Sigmoid colon (tissue), 6 donors: ENCODE measurements at regions not wholly inside any gene's neighbourhood (a gene's known extent, or its start where the extent isn't known, plus 50 kb on each side); places are given as distances from the start of the nearest gene placed in this dataset.
"Not testable (repeated sequence)": the region's sequence is repeated elsewhere in the genome, so short reads cannot be mapped to it uniquely, and the experiment has no call there.

Experiments
- DNase-seq: peaks from one replicate; pipeline ENCODE4 v3.0.0-alpha.2; 2019
- H3K27ac ChIP-seq, 4 donors: fragments of 200-600 bp; sonication (generic); one replicate each; pipeline ENCODE4 v1.5.1; 2016 to 2019; ENCODE audit warnings: mild to moderate bottlenecking in 1 of 4
- H3K27me3 ChIP-seq, 3 donors: fragments of 200-600 bp; sonication (generic); one replicate each; pipeline ENCODE4 v1.5.1; 2019; ENCODE audit warnings: mild to moderate bottlenecking in 1 of 3
- H3K36me3 ChIP-seq, 4 donors: fragments of 200-600 bp; sonication (generic); one replicate each; pipeline ENCODE4 v1.5.1; 2016 to 2019
- H3K4me1 ChIP-seq, 4 donors: fragments of 200-600 bp; sonication (generic); one replicate each; pipeline ENCODE4 v1.5.1; 2017 to 2019
- H3K4me3 ChIP-seq, 4 donors: fragments of 200-600 bp; sonication (generic); one replicate each; pipeline ENCODE4 v1.5.1; 2017 to 2019; ENCODE audit warnings: mild to moderate bottlenecking in 2 of 4, moderate library complexity in 1 of 4
- H3K9me3 ChIP-seq, 4 donors: fragments of 200-600 bp in 3 of 4; sonication (generic) in 3 of 4; one replicate each; pipeline versions ENCODE4 v1.5.1 to v1.6.1; 2013 to 2019
- EP300 ChIP-seq, 4 donors: sonication (generic); formaldehyde crosslinking; IDR thresholded peaks; one replicate each; pipeline ENCODE4 v1.6.1; 2017; ENCODE audit warnings: antibody characterized with exemption in 4 of 4
- POLR2A ChIP-seq, 2 donors: fragments of 450-650 bp; IDR thresholded peaks; one replicate each; pipeline ENCODE4 v1.6.1; 2016; ENCODE audit warnings: antibody characterized with exemption in 2 of 2, mild to moderate bottlenecking in 2 of 2, moderate library complexity in 2 of 2
- POLR2AphosphoS5 ChIP-seq, 4 donors: sonication (generic); formaldehyde crosslinking; IDR thresholded peaks; one replicate each; pipeline ENCODE4 v1.6.1; 2017; ENCODE audit warnings: antibody characterized with exemption in 4 of 4
- WGBS, 2 donors: extraction: QIAGEN DNeasy Blood & Tissue Kit; methylation state at CpG; one replicate each; pipeline ENCODE4 v1.1.7; 2013; 5-methylcytosine and 5-hydroxymethylcytosine counted together
- intact Hi-C: fragments of 100-400 bp; cut with DNase I; formaldehyde crosslinking; loops from one replicate; pipeline ENCODE4 v1.15.1; 2023
- TF ChIP-seq, protein P1 (sequence below), 4 experiments: fragments of 450-650 bp in 3 of 4; fragments of 200-600 bp in 1 of 4; IDR thresholded peaks; one replicate each; pipeline ENCODE4 v1.5.1; 2016 to 2019; ENCODE audit warnings: antibody characterized with exemption in 4 of 4, mild to moderate bottlenecking in 3 of 4, moderate library complexity in 2 of 4
- donor health status: healthy with polysubstance abuse.
- donor health status: healthy.

DNA sequence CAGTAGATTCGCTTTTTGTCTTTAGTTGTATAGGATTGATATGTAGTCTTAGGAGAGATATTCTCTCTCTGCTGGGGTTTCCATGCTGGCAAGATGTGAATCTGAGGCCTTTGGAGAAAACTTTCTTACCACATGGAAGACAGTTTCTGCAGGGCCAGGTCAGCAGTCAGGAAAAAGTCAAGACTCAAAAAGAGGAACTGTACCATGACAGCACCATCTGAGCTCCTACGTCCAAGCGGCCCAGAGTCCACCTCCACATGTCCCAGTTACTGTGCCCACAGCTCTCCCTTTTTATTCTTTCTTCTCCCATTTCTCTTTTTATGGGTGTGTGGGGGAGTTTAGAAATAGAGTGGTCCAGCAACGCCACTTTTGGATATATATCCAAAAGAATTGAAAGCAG, 172.0 kb downstream of the MTHFS start:
- no peak for TF ChIP-seq EP300 (IDR thresholded peaks at IDR 0.05)
- no peak for TF ChIP-seq POLR2AphosphoS5 (IDR thresholded peaks at IDR 0.05)
- TF ChIP-seq, protein P1, sequence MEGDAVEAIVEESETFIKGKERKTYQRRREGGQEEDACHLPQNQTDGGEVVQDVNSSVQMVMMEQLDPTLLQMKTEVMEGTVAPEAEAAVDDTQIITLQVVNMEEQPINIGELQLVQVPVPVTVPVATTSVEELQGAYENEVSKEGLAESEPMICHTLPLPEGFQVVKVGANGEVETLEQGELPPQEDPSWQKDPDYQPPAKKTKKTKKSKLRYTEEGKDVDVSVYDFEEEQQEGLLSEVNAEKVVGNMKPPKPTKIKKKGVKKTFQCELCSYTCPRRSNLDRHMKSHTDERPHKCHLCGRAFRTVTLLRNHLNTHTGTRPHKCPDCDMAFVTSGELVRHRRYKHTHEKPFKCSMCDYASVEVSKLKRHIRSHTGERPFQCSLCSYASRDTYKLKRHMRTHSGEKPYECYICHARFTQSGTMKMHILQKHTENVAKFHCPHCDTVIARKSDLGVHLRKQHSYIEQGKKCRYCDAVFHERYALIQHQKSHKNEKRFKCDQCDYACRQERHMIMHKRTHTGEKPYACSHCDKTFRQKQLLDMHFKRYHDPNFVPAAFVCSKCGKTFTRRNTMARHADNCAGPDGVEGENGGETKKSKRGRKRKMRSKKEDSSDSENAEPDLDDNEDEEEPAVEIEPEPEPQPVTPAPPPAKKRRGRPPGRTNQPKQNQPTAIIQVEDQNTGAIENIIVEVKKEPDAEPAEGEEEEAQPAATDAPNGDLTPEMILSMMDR (IDR thresholded peaks at IDR 0.05) = no peak
- TF ChIP-seq POLR2A (IDR thresholded peaks at IDR 0.05) = no peak
- WGBS, 2 donors = 82 to 87% methylated on average over 4 of the region's 4 CpGs
- no peak for DNase-seq

DNA sequence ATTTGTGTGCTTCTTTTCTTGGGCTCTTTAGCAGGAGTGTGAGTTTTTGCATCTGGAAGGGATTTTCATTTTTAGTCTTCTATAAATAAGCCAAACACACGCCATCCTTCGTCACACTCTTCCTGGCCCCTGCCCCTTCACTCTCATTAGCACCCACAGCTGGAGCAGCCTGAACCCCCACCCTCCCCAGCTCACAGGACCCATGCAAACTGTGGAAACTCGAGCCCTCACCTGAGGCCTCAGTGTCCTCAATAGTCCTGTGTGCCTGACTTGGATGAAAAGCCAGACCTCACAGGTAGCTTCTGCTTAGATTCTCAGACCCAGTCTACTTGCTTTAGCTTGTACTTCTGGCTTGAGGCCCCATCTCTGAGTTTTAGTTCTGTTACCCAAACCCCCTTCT, 167.9 kb downstream of the MTHFS start:
- WGBS, 2 donors = 55 to 61% methylated on average over 3 of the region's 3 CpGs

More for the DNA sequence above, 172.0 kb downstream of the MTHFS start:
- intact Hi-C loops = no loop called here
- H3K36me3 ChIP-seq = no peaks in the 10 kb centered on the region
- H3K27ac ChIP-seq = no peak overlapping the region
- no peaks in the 10 kb centered on the region for H3K27me3 ChIP-seq
- no peak overlapping the region for H3K4me3 ChIP-seq
- H3K4me1 ChIP-seq = no peaks in the 10 kb centered on the region
- H3K9me3 ChIP-seq = no peaks in the 10 kb centered on the region

DNA sequence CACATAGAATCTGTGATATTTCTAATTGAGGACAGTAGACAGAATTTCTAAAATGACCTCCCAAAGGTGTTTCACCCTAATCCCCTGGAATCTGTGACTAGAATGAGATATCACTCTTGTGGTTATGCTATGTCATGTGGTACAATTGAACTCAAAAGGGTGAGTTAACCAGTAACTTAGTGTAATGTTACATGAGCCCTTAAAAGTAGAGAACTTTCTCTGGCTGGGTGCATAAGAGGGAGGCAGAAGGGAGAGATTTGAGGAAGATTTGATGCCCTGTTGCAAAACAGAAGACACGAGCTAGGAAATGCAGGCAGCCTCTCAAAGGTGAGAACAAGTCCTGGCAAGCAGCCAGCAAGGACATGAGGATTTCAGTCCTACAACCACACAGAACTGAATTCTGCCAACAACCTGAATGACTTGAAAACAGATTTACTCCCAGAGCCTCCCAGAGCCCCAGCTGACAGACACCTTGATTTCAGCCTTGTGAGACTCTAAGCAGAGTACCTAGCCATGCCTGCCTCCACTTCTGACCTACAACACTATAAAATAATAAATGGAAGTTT, 160.3 kb downstream of the MTHFS start:
- no peak for TF ChIP-seq POLR2AphosphoS5 (IDR thresholded peaks at IDR 0.05)
- DNase-seq = no peak
- WGBS, 2 donors = 18 to 55% methylated on average over 1 of the region's 1 CpG
- no peaks in the 10 kb centered on the region for H3K36me3 ChIP-seq
- peaks cover 0 to 4% (median 0%) of the 10 kb centered on the region in 4 donors for H3K9me3 ChIP-seq
- no peaks in the 10 kb centered on the region for H3K4me1 ChIP-seq
- H3K4me3 ChIP-seq = no peak overlapping the region
- no peak overlapping the region for H3K27ac ChIP-seq
- intact Hi-C loops = no loop called here
- no peaks in the 10 kb centered on the region for H3K27me3 ChIP-seq

More for the DNA sequence above, 167.9 kb downstream of the MTHFS start:
- Histone ChIP-seq H3K4me3 (no peak overlapping the region), H3K27me3 (no peaks in the 10 kb centered on the region), H3K9me3 (no peaks in the 10 kb centered on the region), H3K4me1 (no peaks in the 10 kb centered on the region), H3K36me3 (no peaks in the 10 kb centered on the region), H3K27ac (no peak overlapping the region)
- intact Hi-C loops = no loop called here
- TF ChIP-seq EP300 (IDR thresholded peaks at IDR 0.05) = no peak
- DNase-seq = no peak

DNA sequence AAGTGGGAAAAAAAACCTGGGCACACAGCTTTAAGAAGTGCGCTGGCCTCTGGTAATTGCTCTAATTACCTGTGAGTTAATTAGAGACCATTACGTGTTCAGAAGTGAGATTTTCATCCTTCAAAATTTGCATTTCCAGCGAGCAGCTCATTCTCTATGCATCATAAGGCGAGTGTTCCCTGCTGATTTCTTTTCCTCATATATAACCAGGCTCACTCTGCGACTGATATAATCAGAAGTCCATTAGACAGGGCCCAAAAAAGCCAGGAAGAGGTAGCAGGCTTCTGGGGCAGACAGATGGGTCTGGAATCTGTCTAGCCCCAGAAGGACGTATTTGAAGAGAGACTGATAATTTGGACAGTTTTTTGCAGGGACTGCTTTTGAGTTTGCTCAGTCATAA, 158.7 kb downstream of the MTHFS start:
- no peaks in the 10 kb centered on the region for H3K36me3 ChIP-seq
- WGBS, 2 donors = 76 to 79% methylated on average over 6 of the region's 6 CpGs
- TF ChIP-seq EP300 (IDR thresholded peaks at IDR 0.05) (no peak), POLR2AphosphoS5 (IDR thresholded peaks at IDR 0.05) (no peak), POLR2A (IDR thresholded peaks at IDR 0.05) (no peak)
- TF ChIP-seq, protein P1 (IDR thresholded peaks at IDR 0.05) = no peak
- peaks cover 0 to 4% (median 0%) of the 10 kb centered on the region in 4 donors for H3K9me3 ChIP-seq
- intact Hi-C loops = no loop called here
- no peak overlapping the region for H3K27ac ChIP-seq
- H3K4me3 ChIP-seq = no peak overlapping the region
- no peaks in the 10 kb centered on the region for H3K4me1 ChIP-seq
- H3K27me3 ChIP-seq = no peaks in the 10 kb centered on the region
- no peak for DNase-seq

DNA sequence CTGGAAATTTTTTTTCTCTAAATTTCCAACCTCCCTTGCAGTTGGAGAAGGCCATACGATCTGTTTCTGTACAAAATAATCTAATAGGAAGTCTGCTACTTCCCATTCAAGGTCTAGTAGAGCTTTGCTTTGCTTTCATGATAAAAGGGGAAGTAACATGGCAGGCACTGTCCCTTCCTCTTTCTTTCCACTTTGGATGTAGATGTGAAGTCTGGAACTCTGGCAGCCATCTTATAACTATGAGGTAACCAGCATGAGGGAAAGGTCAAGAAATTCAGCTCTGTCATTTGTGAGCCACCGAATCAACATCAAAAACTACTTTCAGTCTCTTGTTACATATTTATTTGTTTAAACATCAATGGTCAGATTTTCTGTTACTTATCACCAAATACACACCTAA, 156.3 kb downstream of the MTHFS start:
- Histone ChIP-seq H3K27me3 (no peaks in the 10 kb centered on the region), H3K4me3 (no peak overlapping the region), H3K36me3 (no peaks in the 10 kb centered on the region), H3K27ac (no peak overlapping the region), H3K9me3 (peaks cover 0 to 4% (median 0%) of the 10 kb centered on the region in 4 donors), H3K4me1 (no peaks in the 10 kb centered on the region)
- no peak for DNase-seq
- TF ChIP-seq POLR2AphosphoS5 (IDR thresholded peaks at IDR 0.05) = no peak
- TF ChIP-seq, protein P1 (IDR thresholded peaks at IDR 0.05) = no peak
- no peak for TF ChIP-seq POLR2A (IDR thresholded peaks at IDR 0.05)
- TF ChIP-seq EP300 (IDR thresholded peaks at IDR 0.05) = no peak
- intact Hi-C loops = no loop called here
- WGBS, 2 donors = 83 to 87% methylated on average over 2 of the region's 2 CpGs

DNA sequence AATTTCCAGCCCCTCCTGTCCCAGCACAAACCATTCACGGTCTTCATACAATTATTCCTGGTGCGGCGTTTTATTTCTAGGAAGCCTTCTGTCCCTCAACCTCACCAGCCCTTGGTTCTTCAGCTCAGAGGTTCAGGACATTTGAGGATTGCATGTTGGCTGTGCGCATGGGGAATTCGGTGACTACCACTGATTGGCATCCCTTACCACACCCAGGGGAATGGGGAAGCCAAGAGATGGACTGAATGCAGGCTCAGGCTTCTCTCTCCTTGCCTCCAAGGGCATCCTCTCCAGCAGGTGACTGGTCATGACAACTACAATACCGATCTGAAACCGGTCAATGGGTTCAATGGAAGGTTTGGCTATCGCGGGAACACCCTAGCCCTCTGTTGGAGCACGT, 153.8 kb downstream of the MTHFS start:
- Histone ChIP-seq H3K27me3 (no peaks in the 10 kb centered on the region), H3K4me3 (no peak overlapping the region), H3K9me3 (no peaks in the 10 kb centered on the region), H3K27ac (no peak overlapping the region), H3K36me3 (no peaks in the 10 kb centered on the region), H3K4me1 (no peaks in the 10 kb centered on the region)
- intact Hi-C loops = no loop called here
- WGBS, 2 donors = 93 to 94% methylated on average over 10 of the region's 10 CpGs
- no peak for DNase-seq
- no peak for TF ChIP-seq POLR2A (IDR thresholded peaks at IDR 0.05)
- TF ChIP-seq EP300 (IDR thresholded peaks at IDR 0.05) = no peak

DNA sequence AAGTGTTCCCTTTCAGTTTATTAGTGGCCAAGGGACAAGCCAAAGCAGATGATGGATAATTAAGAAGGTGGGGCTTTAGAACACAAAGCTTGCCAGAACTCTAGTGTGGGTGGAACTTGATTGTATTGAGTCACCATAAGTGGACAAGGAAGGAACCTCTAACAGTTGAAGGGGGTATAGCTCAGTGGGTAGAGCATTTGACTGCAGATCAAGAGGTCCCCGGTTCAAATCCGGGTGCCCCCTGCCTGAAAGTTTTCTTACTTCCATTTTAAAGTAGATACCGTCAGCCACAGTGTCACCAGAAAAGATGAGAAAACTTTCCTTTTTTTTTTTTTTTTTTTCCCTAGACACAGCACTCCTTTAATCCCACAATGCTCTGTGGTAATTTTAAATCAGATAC, 152.3 kb downstream of the MTHFS start:
- WGBS, 2 donors = 56 to 72% methylated on average over 3 of the region's 3 CpGs
- DNase-seq, H3K4me3 ChIP-seq, H3K27ac ChIP-seq, H3K4me1 ChIP-seq, H3K9me3 ChIP-seq, H3K27me3 ChIP-seq, intact Hi-C loops, H3K36me3 ChIP-seq: not testable (repeated sequence)
